ENCODE measurements at regions not wholly inside any gene's neighbourhood (a gene's known extent, or its start where the extent isn't known, plus 50 kb on each side); places are given as distances from the start of the nearest gene placed in this dataset.
"Not testable (repeated sequence)": the region's sequence is repeated elsewhere in the genome, so short reads cannot be mapped to it uniquely, and the experiment has no call there.

- CTCF ChIA-PET (ENCODE audit: partially characterized antibody), result interaction anchor here (0.6 kb wide), 1 partner anchor 130 kb away, joined by 3 read pairs; no protein-coding TSS in a partner anchor
- H4K91ac ChIP-seq (replicated peaks; ENCODE audit: insufficient read length, low read length); H3K36me3 ChIP-seq (ENCODE audit: control insufficient read depth in 2 of 4, insufficient read depth in 4 of 4, low read length in 3 of 4); H2BK12ac ChIP-seq (ENCODE audit: low read depth, low read length); H3K27ac ChIP-seq (ENCODE audit: low read depth, low read length); FAIRE-seq; H3K4me2 ChIP-seq (ENCODE audit: insufficient read depth in 1 of 2, low read depth in 2 of 2, low read length in 2 of 2); H3K4me1 ChIP-seq (replicated peaks in 1 of 4; ENCODE audit: control insufficient read depth in 3 of 4, insufficient read depth in 4 of 4, low read length in 3 of 4); H3K79me2 ChIP-seq (ENCODE audit: control insufficient read depth in 1 of 2, insufficient read depth in 2 of 2, low read length in 2 of 2); H3K23me2 ChIP-seq (ENCODE audit: low read depth, low read length); H3K23ac ChIP-seq (ENCODE audit: insufficient read length); H3K4me3 ChIP-seq (ENCODE audit: extremely low read depth in 1 of 4, insufficient read depth in 2 of 4, low read depth in 3 of 4, low read length in 4 of 4); H3K9ac ChIP-seq (replicated peaks in 1 of 4; ENCODE audit: extremely low read depth in 1 of 4, low read depth in 3 of 4, low read length in 3 of 4); H4K20me1 ChIP-seq (replicated peaks in 1 of 2; ENCODE audit: control insufficient read depth in 1 of 2, insufficient read depth in 2 of 2, low read length in 2 of 2); H4K5ac ChIP-seq (ENCODE audit: insufficient read length, low read depth, low read length); H3K9me3 ChIP-seq (ENCODE audit: insufficient read depth in 2 of 2, low read depth in 1 of 2, low read length in 1 of 2); H3K14ac ChIP-seq (ENCODE audit: insufficient read length); H4K8ac ChIP-seq (ENCODE audit: extremely low read depth, insufficient read depth, low read length); DNase-seq (ENCODE audit: low read depth in 1 of 2, low spot score in 2 of 2); H3K79me1 ChIP-seq (ENCODE audit: low read depth, low read length); H2BK15ac ChIP-seq (ENCODE audit: low read length); H2BK20ac ChIP-seq (ENCODE audit: low read length); H2BK5ac ChIP-seq (ENCODE audit: low read depth, low read length); H3K56ac ChIP-seq (replicated peaks; ENCODE audit: insufficient read length, low read depth, low read length); H3K4ac ChIP-seq (replicated peaks; ENCODE audit: insufficient read length, low read depth, low read length); H2BK120ac ChIP-seq (replicated peaks; ENCODE audit: low read depth, low read length); POLR2A ChIA-PET (ENCODE audit: partially characterized antibody); H3K18ac ChIP-seq (ENCODE audit: extremely low read depth, low read length); H3K27me3 ChIP-seq (replicated peaks in 1 of 4; ENCODE audit: control insufficient read depth in 3 of 4, extremely low read depth in 1 of 4, insufficient read depth in 3 of 4, low read length in 3 of 4); H2AFZ ChIP-seq (ENCODE audit: low read length); H2AK5ac ChIP-seq (ENCODE audit: low read depth, low read length): not testable (repeated sequence)
- WGBS, 2 experiments (ENCODE audit: extremely low coverage in 1 of 2, insufficient coverage in 1 of 2, insufficient read length in 1 of 2, insufficient replicate concordance in 2 of 2, low coverage in 1 of 2, low lambda C conversion rate in 2 of 2, missing lambda C conversion rate in 1 of 2), result 92% methylated on average over 9 of the region's 9 CpGs; no CpG with 5 or more reads in 1 of the 2 experiments
Measured at GRCh38 chr5:119299242-119299614, 56.6 kb upstream of the TNFAIP8 start.

- H3K4me2 ChIP-seq (ENCODE audit: insufficient read depth in 1 of 2, low read depth in 2 of 2, low read length in 2 of 2); H3K9me3 ChIP-seq (ENCODE audit: insufficient read depth in 2 of 2, low read depth in 1 of 2, low read length in 1 of 2); H3K27me3 ChIP-seq (replicated peaks in 1 of 4; ENCODE audit: control insufficient read depth in 3 of 4, extremely low read depth in 1 of 4, insufficient read depth in 3 of 4, low read length in 3 of 4); H2BK120ac ChIP-seq (replicated peaks; ENCODE audit: low read depth, low read length); H3K79me1 ChIP-seq (ENCODE audit: low read depth, low read length); H3K27ac ChIP-seq (ENCODE audit: low read depth, low read length); H3K14ac ChIP-seq (ENCODE audit: insufficient read length); FAIRE-seq; H4K8ac ChIP-seq (ENCODE audit: extremely low read depth, insufficient read depth, low read length); H3K18ac ChIP-seq (ENCODE audit: extremely low read depth, low read length); H4K5ac ChIP-seq (ENCODE audit: insufficient read length, low read depth, low read length); H4K91ac ChIP-seq (replicated peaks; ENCODE audit: insufficient read length, low read length); H3K4me1 ChIP-seq (replicated peaks in 1 of 4; ENCODE audit: control insufficient read depth in 3 of 4, insufficient read depth in 4 of 4, low read length in 3 of 4); H2BK12ac ChIP-seq (ENCODE audit: low read depth, low read length); H4K20me1 ChIP-seq (replicated peaks in 1 of 2; ENCODE audit: control insufficient read depth in 1 of 2, insufficient read depth in 2 of 2, low read length in 2 of 2); H2BK15ac ChIP-seq (ENCODE audit: low read length); H2BK5ac ChIP-seq (ENCODE audit: low read depth, low read length); H3K56ac ChIP-seq (replicated peaks; ENCODE audit: insufficient read length, low read depth, low read length); H3K4me3 ChIP-seq (ENCODE audit: extremely low read depth in 1 of 4, insufficient read depth in 2 of 4, low read depth in 3 of 4, low read length in 4 of 4); H3K36me3 ChIP-seq (ENCODE audit: control insufficient read depth in 2 of 4, insufficient read depth in 4 of 4, low read length in 3 of 4); H3K79me2 ChIP-seq (ENCODE audit: control insufficient read depth in 1 of 2, insufficient read depth in 2 of 2, low read length in 2 of 2); POLR2A ChIA-PET (ENCODE audit: partially characterized antibody); H2AFZ ChIP-seq (ENCODE audit: low read length); DNase-seq (ENCODE audit: low read depth in 1 of 2, low spot score in 2 of 2); H3K23ac ChIP-seq (ENCODE audit: insufficient read length); H2BK20ac ChIP-seq (ENCODE audit: low read length); H3K4ac ChIP-seq (replicated peaks; ENCODE audit: insufficient read length, low read depth, low read length); H2AK5ac ChIP-seq (ENCODE audit: low read depth, low read length); H3K9ac ChIP-seq (replicated peaks in 1 of 4; ENCODE audit: extremely low read depth in 1 of 4, low read depth in 3 of 4, low read length in 3 of 4); H3K23me2 ChIP-seq (ENCODE audit: low read depth, low read length): not testable (repeated sequence)
- WGBS, 2 experiments (ENCODE audit: extremely low coverage in 1 of 2, insufficient coverage in 1 of 2, insufficient read length in 1 of 2, insufficient replicate concordance in 2 of 2, low coverage in 1 of 2, low lambda C conversion rate in 2 of 2, missing lambda C conversion rate in 1 of 2), result 97% methylated on average over 19 of the region's 23 CpGs; no CpG with 5 or more reads in 1 of the 2 experiments
- CTCF ChIA-PET (ENCODE audit: partially characterized antibody), result interaction anchor here (0.6 to 1.2 kb wide), 3 partner anchors 15 to 130 kb away, joined by 3 to 4 read pairs (median 3); no protein-coding TSS in a partner anchor
Measured at GRCh38 chr5:119299615-119300310, 56.1 kb upstream of the TNFAIP8 start.
